Astrocyte (in vitro differentiated cells and primary cell): ENCODE measurements at regions not wholly inside any gene's neighbourhood (a gene's known extent, or its start where the extent isn't known, plus 50 kb on each side); places are given as distances from the start of the nearest gene placed in this dataset.
A peak's percentile ranks its signal among the peaks of the same experiment; 100 is the strongest.

Experiments used
- DNase-seq: peaks from one replicate; pipeline ENCODE4 v3.0.0-alpha.2; 2010; ENCODE audit warnings: low read depth
- FAIRE-seq: peaks from 2 replicates; lab custom pipeline; 2011; peaks lifted over from hg19 to GRCh38; lab: Jason Lieb, UNC
- H2AFZ ChIP-seq: 2 replicates; pipeline ENCODE4 v1.6.0; 2012; ENCODE audit warnings: low read depth, low read length, inconsistent platforms
- H3K27ac ChIP-seq: 2 replicates; pipeline ENCODE4 v1.5.1; 2011; ENCODE audit warnings: low read depth, low read length, inconsistent platforms
- H3K27me3 ChIP-seq: 2 replicates; pipeline ENCODE4 v1.6.0; 2011; ENCODE audit warnings: low read length, inconsistent platforms; ENCODE audit not compliant: insufficient read depth
- H3K36me3 ChIP-seq: 2 replicates; pipeline ENCODE4 v1.5.1; 2011; ENCODE audit warnings: low read length, inconsistent platforms; ENCODE audit not compliant: insufficient read depth
- H3K4me1 ChIP-seq: 2 replicates; pipeline ENCODE4 v1.5.1; 2011; ENCODE audit warnings: low read length, inconsistent platforms; ENCODE audit not compliant: insufficient read depth
- H3K4me2 ChIP-seq: 2 replicates; pipeline ENCODE4 v1.6.0; 2012; ENCODE audit warnings: low read length, inconsistent platforms
- H3K4me3 ChIP-seq: 2 replicates; pipeline ENCODE4 v1.5.1; 2011; ENCODE audit warnings: low read depth, mild to moderate bottlenecking, low read length, inconsistent platforms; ENCODE audit not compliant: insufficient read depth
- H3K79me2 ChIP-seq: 2 replicates; pipeline ENCODE4 v1.6.0; 2012; ENCODE audit warnings: mild to moderate bottlenecking, low read length, inconsistent platforms; ENCODE audit not compliant: insufficient read depth
- H3K9ac ChIP-seq: 2 replicates; pipeline ENCODE4 v1.6.0; 2012; ENCODE audit warnings: mild to moderate bottlenecking, low read length, inconsistent platforms
- H3K9me3 ChIP-seq: 2 replicates; pipeline ENCODE4 v1.5.1; 2012; ENCODE audit warnings: low read depth, mild to moderate bottlenecking, low read length, inconsistent platforms; ENCODE audit not compliant: insufficient read depth
- H4K20me1 ChIP-seq: 2 replicates; pipeline ENCODE4 v1.6.0; 2012; ENCODE audit warnings: low read length, inconsistent platforms; ENCODE audit not compliant: insufficient read depth
- H3K27ac Mint-ChIP-seq: one replicate; pipeline ENCODE4 v1.8.0; 2021; ENCODE audit warnings: mild to moderate bottlenecking, mixed read lengths; ENCODE audit not compliant: unreplicated experiment
- H3K27me3 Mint-ChIP-seq: one replicate; pipeline ENCODE4 v1.8.0; 2021; ENCODE audit warnings: low read depth, mixed read lengths; ENCODE audit not compliant: unreplicated experiment
- H3K36me3 Mint-ChIP-seq: one replicate; pipeline ENCODE4 v1.8.0; 2021; ENCODE audit warnings: low read depth, mixed read lengths; ENCODE audit not compliant: unreplicated experiment
- H3K4me1 Mint-ChIP-seq: one replicate; pipeline ENCODE4 v1.8.0; 2021; ENCODE audit warnings: low read depth, mixed read lengths; ENCODE audit not compliant: unreplicated experiment
- H3K4me3 Mint-ChIP-seq: one replicate; pipeline ENCODE4 v1.8.0; 2021; ENCODE audit warnings: mild to moderate bottlenecking, moderate library complexity, mixed read lengths; ENCODE audit not compliant: unreplicated experiment
- H3K9me3 Mint-ChIP-seq: one replicate; pipeline ENCODE4 v1.8.0; 2021; ENCODE audit warnings: mild to moderate bottlenecking, mixed read lengths; ENCODE audit not compliant: unreplicated experiment
- CTCF ChIP-seq: IDR thresholded peaks from 2 replicates; pipeline ENCODE4 v1.5.1; 2011; ENCODE audit warnings: low read depth, mild to moderate bottlenecking, inconsistent platforms, low read length, moderate library complexity; ENCODE audit not compliant: insufficient read depth
- EZH2 ChIP-seq: IDR thresholded peaks from 2 replicates; pipeline ENCODE4 v1.6.1; 2012; ENCODE audit warnings: mild to moderate bottlenecking, low read length, inconsistent platforms; ENCODE audit not compliant: insufficient read depth

GRCh38 chr3:30502051-30502741 is 104.2 kb upstream of the TGFBR2 start:
- H4K20me1 ChIP-seq = no peaks in the 10 kb centered on the region
- H3K27ac ChIP-seq = no peak overlapping the region
- peaks cover 35% of the 10 kb centered on the region for H3K4me1 Mint-ChIP-seq
- H2AFZ ChIP-seq = no peak overlapping the region
- peaks cover 2% of the 10 kb centered on the region for H3K9me3 Mint-ChIP-seq
- TF ChIP-seq EZH2 = no peak
- TF ChIP-seq CTCF = no peak
- H3K9ac ChIP-seq = no peak overlapping the region
- no peaks in the 10 kb centered on the region for H3K36me3 Mint-ChIP-seq
- DNase-seq (no peak), FAIRE-seq (no peak)
- H3K36me3 ChIP-seq = no peaks in the 10 kb centered on the region
- H3K79me2 ChIP-seq = no peaks in the 10 kb centered on the region
- H3K27ac Mint-ChIP-seq = no peak overlapping the region
- no peak overlapping the region for H3K4me2 ChIP-seq
- H3K4me3 Mint-ChIP-seq = no peak overlapping the region
- no peaks in the 10 kb centered on the region for H3K27me3 Mint-ChIP-seq
- H3K4me3 ChIP-seq = no peak overlapping the region
- no peaks in the 10 kb centered on the region for H3K9me3 ChIP-seq
- no peaks in the 10 kb centered on the region for H3K27me3 ChIP-seq
- peaks cover 9% of the 10 kb centered on the region for H3K4me1 ChIP-seq

- no peaks in the 10 kb centered on the region for H4K20me1 ChIP-seq
- TF ChIP-seq CTCF (no peak), EZH2 (no peak)
- Mint-ChIP-seq H3K4me1 (peaks cover 34% of the 10 kb centered on the region), H3K27ac (peak overlapping the region; percentile 28), H3K27me3 (no peaks in the 10 kb centered on the region), H3K9me3 (peaks cover 2% of the 10 kb centered on the region), H3K36me3 (no peaks in the 10 kb centered on the region), H3K4me3 (no peak overlapping the region)
- H3K9me3 ChIP-seq = no peaks in the 10 kb centered on the region
- no peak overlapping the region for H3K27ac ChIP-seq
- H3K4me3 ChIP-seq = no peak overlapping the region
- no peak overlapping the region for H3K9ac ChIP-seq
- H3K27me3 ChIP-seq = no peaks in the 10 kb centered on the region
- H3K79me2 ChIP-seq = no peaks in the 10 kb centered on the region
- peak; percentile 84 for DNase-seq
- H2AFZ ChIP-seq = no peak overlapping the region
- H3K4me1 ChIP-seq = peaks cover 7% of the 10 kb centered on the region
- no peak overlapping the region for H3K4me2 ChIP-seq
- H3K36me3 ChIP-seq = no peaks in the 10 kb centered on the region
- FAIRE-seq = peak; percentile 80
Observed at GRCh38 chr3:30502742-30503073, 103.7 kb upstream of the TGFBR2 start.

DNA sequence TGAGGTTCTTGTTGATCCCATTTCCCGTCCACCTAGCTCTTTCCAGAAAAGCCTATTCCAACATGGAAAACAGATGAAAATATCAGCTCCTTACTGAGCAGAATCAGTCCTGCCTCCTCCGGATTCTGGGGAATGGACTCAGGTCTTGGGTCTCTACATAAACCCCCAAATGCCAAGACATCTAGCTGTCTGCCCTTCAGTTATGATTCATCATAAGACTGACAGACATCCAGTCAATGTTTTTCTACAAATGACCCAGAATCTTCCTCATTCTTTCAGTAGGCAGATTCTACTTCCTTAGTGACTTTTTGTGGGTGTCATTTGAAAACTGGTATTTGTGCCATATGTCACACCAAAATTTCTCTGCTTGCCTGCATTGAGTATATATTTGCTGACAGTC is 103.0 kb upstream of the TGFBR2 start:
- no peaks in the 10 kb centered on the region for H3K27me3 ChIP-seq
- FAIRE-seq = no peak
- Mint-ChIP-seq H3K4me1 (peaks cover 34% of the 10 kb centered on the region), H3K27ac (no peak overlapping the region), H3K9me3 (peaks cover 2% of the 10 kb centered on the region), H3K27me3 (no peaks in the 10 kb centered on the region), H3K4me3 (no peak overlapping the region), H3K36me3 (no peaks in the 10 kb centered on the region)
- H3K9me3 ChIP-seq = no peaks in the 10 kb centered on the region
- TF ChIP-seq CTCF (no peak), EZH2 (no peak)
- H3K36me3 ChIP-seq = no peaks in the 10 kb centered on the region
- no peak for DNase-seq
- no peak overlapping the region for H3K27ac ChIP-seq
- H2AFZ ChIP-seq = no peak overlapping the region
- H3K79me2 ChIP-seq = no peaks in the 10 kb centered on the region
- H3K4me1 ChIP-seq = peaks cover 7% of the 10 kb centered on the region
- no peak overlapping the region for H3K4me2 ChIP-seq
- H3K4me3 ChIP-seq = no peak overlapping the region
- no peaks in the 10 kb centered on the region for H4K20me1 ChIP-seq
- no peak overlapping the region for H3K9ac ChIP-seq
